Renal pelvis (tissue), 1 donor: ENCODE measurements at regions not wholly inside any gene's neighbourhood (a gene's known extent, or its start where the extent isn't known, plus 50 kb on each side); places are given as distances from the start of the nearest gene placed in this dataset.

Source experiments
- DNase-seq: peaks from one replicate; pipeline ENCODE4 v3.0.0-alpha.2; 2013

- DNase-seq, result no peak
Observed at GRCh38 chr10:111822661-111823060, 360.9 kb downstream of the GPAM start.

DNA sequence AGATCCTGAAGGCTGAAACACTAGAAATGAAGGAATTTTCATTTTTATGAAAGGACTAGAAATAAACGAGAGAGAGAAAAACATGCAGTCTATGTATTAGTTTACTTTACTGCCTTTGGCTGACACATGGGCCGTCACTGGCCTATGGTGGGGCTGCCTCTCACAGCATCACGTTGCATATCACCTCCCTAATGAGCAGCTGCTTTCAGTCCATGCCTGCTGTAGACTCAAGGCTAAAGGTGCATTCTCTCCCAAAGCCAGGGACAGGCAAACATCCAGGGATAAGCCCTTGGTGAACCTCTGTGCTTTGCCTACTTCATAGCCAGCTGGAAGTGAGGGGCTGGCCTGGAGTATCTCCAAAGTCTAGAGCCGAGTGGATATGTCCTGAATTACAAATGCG is 359.4 kb downstream of the GPAM start:
- no peak for DNase-seq

DNA sequence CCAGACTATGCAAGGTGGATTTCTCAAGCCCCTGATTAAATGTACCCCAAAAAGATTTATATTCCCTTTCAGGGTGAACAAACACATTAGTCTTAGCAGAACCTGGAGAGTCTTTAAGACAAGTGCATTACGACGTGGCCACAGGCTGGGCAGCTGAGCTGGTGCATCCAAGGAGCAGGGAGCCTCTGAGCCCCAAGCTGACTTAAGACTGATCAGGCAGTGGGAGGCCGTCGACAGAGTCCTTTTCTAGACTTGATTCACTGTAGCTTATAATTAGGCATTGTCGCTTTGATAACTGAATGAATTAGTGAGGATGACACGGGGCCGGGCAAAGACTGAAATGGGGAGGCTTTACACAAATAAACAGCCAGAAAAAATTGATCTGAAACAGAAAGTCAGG is 353.2 kb downstream of the GPAM start:
- no peak for DNase-seq

DNA sequence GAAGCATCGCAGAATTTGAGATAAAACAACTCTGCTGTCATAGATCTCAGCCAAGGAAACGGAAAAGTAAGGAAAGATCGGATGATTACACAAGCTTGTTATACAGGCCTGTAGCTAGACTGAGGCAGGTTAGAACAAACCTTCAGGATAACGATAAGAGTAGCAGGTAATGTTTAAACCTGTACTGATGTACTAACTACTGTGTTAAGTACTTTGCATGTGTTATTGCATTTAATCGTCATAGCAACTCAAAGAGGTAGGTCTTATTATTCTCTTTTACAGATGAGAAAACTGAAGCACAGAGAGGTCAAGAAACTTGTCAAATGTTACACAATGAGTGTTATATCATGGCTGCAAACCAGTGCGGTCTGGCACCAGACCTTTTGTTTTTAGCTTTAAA is 352.5 kb downstream of the GPAM start:
- DNase-seq, result no peak

- DNase-seq, result no peak
Observed at GRCh38 chr10:111833251-111833650, 350.3 kb downstream of the GPAM start.

DNA sequence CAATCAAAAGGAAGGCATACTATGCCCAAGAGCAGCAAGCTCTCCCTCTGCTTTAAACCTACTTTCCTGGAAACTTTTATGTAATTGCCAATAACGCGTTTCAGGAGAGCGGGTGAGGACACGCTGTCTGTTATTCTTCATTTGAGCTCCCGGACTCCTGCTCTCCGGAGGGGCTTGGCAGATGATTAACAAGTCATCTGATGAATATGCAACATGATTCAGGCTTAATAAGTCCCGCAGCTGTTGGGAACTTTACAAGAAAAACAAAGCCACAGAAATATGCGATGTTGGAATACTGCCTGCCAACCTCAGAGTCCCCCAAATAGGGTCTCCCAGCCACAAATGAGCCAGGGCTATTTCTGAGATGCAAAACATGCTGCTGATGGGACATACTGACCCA is 348.0 kb downstream of the GPAM start:
- DNase-seq, result peak; percentile 79

DNA sequence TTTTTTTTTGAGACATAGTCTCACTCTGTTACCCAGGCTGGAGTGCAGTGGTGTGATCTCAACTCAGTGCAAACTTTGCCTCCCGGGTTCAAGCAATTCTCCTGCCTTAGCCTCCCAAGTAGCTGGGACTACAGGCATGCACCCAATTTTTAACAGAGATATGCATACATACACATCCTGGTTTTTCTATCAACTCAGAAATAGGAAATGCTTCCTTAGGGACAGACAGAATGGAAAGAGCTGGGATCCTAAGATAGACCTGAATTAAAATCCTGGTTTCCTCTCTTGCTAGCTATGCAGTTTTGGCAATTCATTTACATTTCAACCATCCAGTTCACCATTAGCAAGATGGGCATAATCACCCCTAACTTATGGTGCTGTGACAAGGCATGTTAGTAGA is 347.5 kb downstream of the GPAM start:
- no peak for DNase-seq

- DNase-seq, result no peak
Observed at GRCh38 chr10:111836571-111836970, 347.0 kb downstream of the GPAM start.

DNA sequence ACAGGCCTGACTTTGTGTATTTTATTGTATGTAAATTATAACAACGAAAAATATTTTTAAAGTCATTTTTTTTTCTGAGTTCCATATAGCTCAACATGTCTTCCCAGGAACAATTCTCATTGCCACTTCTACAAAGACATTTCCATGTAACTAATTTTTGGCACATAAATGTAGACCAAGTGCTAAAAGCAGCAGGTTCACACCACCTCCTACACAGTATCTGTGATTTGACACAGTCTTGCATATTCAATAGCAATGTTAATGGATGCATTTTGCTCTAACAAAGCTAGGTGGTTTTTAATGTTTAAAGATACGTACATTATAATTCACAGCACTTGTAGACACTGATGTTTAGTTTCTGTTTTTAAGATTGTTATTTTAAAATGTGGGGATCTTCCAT is 346.5 kb downstream of the GPAM start:
- no peak for DNase-seq

DNA sequence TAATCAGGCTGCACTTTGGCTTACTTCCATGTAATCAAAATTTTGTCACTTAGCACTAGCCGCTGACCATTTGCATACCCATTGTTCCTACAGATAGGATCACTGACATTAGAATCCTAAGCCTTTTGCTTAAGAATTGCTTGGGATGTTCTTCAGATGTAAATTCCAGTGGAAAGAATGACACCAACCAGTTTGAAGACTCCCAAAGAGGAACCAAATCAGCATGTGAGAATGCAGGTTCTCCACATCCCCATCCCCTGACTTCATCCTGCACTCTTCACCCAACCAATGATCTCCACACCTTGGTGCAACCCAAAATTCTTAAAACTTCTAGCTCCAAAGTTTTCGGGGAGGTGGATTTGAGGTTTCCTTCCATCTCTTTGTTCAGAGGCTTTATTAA is 345.6 kb downstream of the GPAM start:
- DNase-seq, result no peak

DNA sequence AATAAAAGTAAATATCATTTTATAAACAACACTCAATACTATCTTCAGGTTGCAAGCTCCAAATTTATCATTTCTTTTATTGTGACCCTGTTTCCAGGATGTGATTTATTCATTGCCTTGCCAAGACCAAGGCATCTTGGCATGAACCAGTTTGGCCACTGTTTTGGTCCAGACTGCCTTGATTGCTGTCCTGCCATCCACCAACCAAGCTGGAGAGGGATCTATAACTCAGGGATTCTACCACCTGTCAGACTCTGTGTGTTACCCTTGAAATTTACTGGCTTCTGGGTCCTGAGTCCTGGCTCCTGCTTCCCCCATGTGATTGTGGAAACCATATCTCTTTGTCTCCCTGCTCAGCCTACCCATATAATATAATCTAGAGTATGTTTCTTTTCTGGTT is 343.0 kb downstream of the GPAM start:
- no peak for DNase-seq

DNA sequence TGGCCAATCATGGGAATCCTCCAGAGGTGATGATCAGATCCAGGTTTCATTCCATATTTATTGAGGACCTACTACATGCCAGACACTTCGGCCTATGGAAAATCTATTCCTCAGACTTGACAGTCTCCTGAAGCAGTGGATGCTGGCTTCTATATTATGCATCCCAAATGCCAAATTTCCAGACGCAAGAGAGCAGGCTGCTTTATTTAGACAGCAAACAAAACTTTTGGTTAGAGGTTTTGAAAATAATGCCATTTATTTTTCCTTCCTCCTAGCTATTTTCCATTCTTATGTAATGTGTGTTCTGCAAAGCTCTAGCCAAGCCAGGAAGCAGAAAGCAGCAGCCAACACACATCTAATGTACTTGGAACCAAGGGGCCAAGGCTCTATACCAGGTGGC is 330.8 kb downstream of the GPAM start:
- DNase-seq, result no peak

DNA sequence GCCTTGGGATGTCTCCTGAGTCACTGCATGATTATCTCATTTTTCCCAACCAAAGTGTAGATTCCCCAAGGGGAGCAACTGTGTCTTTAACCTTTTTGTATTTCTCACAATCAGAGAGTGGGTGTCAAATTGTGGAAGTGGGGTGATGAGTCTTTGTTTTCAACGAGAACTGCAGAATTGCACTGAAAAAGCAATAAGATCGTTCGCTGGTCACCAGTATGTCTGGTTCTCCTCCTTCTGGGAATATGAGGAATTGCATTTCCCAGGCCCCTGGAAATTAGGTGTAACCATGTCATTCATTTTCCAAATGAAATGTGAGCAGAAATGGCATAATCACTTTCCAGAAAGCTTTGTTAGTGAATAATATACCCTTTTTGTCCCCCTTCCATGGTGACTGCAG is 326.9 kb downstream of the GPAM start:
- no peak for DNase-seq

DNA sequence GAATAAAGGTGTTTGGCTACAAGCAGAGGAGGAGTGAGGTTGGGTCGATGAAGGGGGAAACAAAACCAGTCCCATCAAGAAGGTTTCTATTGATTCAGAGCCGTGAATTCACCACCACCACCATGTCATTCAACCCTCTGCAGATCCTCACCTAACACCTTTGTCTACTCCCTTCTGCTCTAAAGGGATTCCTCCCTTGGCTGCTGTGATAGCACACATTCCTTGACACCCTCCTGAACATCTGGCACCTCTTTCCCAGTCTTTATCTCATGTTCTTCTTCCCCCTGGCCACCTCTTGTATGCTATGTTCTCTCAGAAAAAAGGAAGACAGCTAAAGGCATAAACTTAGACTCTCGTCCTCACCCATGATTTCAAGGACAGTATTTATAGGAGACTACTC is 318.0 kb downstream of the GPAM start:
- no peak for DNase-seq

- no peak for DNase-seq
Observed at GRCh38 chr10:111871458-111871857, 312.1 kb downstream of the GPAM start.

DNA sequence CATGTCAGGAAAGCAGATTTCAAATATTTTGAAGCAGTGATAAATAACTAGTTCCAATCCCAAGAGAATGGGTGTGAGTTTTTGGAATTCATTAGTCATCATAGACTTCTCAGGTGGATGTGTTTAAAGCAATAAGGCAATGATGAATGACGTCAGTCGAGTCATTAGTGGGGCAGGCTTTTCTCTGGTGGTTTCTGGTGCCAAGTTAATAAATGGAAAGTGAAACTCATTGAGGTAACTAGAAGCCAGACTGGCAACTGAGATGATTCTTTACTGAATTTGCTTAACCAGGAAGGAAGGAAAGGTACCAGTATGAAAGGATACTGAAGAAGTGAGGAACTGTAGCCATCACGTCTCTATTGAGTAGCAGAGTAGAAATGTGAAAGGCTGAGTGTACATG is 311.0 kb downstream of the GPAM start:
- no peak for DNase-seq

DNA sequence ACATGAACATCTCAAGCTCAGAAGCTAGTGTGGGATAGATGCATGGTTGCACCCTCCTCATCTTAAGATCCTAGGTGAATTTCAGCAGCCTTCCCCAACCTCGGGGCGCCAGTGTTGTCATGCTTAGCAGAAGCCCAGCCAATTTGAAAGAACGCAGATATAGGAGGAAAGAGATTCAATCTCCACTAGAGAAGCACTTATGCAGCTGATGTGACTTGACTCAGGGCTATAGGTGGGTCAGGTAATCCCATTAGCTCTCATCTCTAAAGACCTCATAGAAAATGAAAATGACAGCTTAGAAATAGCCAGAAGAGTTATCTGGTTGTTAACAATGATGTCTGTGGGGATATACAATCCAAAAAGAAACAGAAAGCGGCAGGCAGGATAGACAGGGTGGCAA is 310.5 kb downstream of the GPAM start:
- no peak for DNase-seq

GRCh38 chr10:111873621-111874135 is 309.9 kb downstream of the GPAM start:
- no peak for DNase-seq

- no peak for DNase-seq
Observed at GRCh38 chr10:111874576-111874975, 309.0 kb downstream of the GPAM start.

DNA sequence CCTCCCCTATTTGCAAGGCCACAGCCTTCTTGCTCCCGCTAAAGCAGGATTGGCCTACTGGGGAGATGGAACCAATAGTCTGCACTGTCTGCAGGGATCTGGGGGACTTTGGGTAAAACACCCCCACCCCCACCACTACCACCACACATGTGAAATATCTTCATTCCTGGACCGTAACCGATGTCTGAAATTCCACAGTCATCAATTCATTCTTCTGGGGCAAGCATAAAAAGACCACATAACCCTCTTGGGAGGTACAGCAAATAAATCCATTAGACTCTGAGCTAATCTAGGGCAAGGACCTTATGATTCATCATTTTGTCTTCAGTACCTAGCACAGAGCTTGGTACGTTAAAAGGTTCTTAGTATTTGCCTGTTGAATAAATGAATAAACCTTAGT is 307.8 kb downstream of the GPAM start:
- no peak for DNase-seq

GRCh38 chr10:111877258-111877657 is 306.3 kb downstream of the GPAM start:
- DNase-seq, result no peak

DNA sequence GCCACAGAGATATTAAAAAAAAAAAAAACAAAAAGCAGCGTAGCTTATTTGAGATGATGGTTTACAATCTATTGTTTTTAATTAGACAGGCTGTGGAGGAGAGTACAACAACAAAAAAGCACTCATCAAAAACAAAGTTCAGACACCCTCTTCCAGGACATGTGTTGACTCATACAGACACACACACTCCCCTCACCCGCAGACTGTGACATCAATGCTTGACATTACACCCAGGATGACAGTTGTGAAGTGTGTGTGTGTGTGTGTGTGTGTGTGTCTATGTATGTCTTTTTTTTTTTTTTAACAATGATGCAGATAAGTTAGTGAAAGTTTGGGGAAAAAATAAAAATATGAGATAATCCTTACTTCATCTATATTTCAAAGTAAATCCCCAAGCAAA is 303.6 kb downstream of the GPAM start:
- no peak for DNase-seq

DNA sequence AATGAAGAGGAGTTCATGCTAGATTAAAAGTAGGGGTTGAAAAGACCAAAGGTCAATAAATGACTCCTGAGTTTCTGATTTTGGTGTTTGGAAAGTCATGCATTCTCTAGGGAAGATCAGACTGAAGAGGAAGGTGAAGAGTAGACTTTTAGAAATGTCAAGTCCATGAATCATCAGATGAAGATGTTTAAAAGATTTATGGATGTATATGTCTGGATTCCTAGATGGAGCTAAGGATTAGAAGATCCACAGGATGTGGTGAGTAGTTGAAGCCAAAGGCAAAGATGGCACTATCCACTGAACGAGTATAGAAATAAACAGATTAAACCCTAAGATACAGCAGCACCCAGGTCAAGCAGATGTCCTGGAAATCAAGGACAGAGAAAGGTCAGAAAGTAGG is 298.5 kb downstream of the GPAM start:
- DNase-seq, result no peak

GRCh38 chr10:111885919-111886318 is 297.6 kb downstream of the GPAM start:
- DNase-seq, result no peak

- DNase-seq, result no peak
Observed at GRCh38 chr10:111887266-111887665, 296.3 kb downstream of the GPAM start.
